Astrocyte of the spinal cord (primary cell): ENCODE measurements at regions not wholly inside any gene's neighbourhood (a gene's known extent, or its start where the extent isn't known, plus 50 kb on each side); places are given as distances from the start of the nearest gene placed in this dataset.

ENCODE experiments used
- DNase-seq: peaks from one replicate; pipeline ENCODE4 v3.0.0; 2011; ENCODE audit warnings: low read depth, low spot score
- H3K4me3 ChIP-seq: 2 replicates; pipeline ENCODE4 v1.5.1; 2011; ENCODE audit warnings: low read depth, mild to moderate bottlenecking, low read length, moderate library complexity
- in situ Hi-C: cut with HindIII; loops from 2 replicates; pipeline ENCODE4 v1.10.0; 2017; ENCODE audit warnings: low sequenced_read_pairs
- TF ChIP-seq, protein P1 (sequence below): IDR thresholded peaks from 2 replicates; pipeline ENCODE4 v1.5.1; 2012; ENCODE audit warnings: low read depth, mild to moderate bottlenecking, low read length, inconsistent platforms

DNA sequence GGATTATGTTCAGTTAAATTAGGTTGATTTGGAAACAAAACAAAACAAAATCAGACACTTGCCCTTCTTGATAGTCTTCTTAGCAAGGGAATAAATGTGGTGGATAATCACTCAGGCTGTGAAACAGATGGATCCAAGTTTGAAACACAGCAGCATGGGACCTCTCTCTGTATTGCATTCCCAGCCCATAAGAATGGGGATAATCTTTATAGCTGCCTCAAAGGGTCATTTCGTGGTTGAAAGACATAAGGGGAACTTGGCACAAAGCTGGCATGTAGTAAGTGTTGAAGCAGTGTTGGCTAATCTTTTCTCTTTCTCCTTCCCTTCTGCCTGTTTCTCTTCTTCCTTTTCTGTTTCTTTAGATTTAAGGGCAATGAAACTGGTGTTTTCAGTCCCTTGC, 333.9 kb upstream of the TLE4 start:
- DNase-seq, result peak; percentile 25
- TF ChIP-seq, protein P1, sequence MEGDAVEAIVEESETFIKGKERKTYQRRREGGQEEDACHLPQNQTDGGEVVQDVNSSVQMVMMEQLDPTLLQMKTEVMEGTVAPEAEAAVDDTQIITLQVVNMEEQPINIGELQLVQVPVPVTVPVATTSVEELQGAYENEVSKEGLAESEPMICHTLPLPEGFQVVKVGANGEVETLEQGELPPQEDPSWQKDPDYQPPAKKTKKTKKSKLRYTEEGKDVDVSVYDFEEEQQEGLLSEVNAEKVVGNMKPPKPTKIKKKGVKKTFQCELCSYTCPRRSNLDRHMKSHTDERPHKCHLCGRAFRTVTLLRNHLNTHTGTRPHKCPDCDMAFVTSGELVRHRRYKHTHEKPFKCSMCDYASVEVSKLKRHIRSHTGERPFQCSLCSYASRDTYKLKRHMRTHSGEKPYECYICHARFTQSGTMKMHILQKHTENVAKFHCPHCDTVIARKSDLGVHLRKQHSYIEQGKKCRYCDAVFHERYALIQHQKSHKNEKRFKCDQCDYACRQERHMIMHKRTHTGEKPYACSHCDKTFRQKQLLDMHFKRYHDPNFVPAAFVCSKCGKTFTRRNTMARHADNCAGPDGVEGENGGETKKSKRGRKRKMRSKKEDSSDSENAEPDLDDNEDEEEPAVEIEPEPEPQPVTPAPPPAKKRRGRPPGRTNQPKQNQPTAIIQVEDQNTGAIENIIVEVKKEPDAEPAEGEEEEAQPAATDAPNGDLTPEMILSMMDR, result no peak
- H3K4me3 ChIP-seq, result no peak overlapping the region
- in situ Hi-C loops, result no loop called here

DNA sequence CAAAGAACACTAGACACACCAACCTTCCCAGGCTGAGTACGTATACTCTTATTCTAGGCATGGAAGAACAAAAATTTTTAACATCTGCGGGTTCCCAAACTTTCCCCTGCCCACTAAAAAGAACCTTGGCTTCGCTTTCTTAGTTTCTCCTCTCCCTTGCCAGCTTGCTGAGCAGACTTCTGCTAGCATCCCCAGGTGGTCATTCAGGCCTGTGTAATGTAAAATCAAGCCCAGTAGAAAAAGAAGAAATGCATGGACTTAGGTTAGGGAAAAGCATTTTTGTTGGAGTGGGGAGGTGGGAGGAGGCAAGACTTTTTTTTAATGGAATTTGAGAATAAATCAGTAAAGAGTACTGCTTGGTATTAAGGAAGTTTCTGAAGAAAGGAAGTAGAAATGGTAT, 331.0 kb upstream of the TLE4 start:
- no peak overlapping the region for H3K4me3 ChIP-seq
- no peak for DNase-seq
- in situ Hi-C loops, result no loop called here
- TF ChIP-seq, protein P1, result no peak

DNA sequence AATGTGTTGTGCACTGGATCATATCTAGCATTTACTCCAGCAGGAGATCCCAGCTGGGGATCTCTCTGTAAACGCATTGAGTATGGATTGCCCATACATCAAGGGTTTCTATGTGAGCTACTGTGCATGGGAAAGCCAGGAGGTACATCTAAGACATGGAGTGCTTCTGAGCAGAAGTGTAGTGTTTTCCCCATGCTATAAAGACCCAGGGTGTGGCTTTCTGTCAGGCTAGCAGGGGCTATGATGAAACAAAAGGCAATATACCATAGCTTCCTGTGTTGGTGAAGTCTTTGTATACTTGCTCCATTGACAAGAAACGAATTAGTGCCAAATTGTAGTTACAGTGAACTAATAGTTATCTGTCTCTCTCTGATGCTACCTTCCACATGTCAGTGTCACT, 329.3 kb upstream of the TLE4 start:
- no peak for DNase-seq
- TF ChIP-seq, protein P1, result no peak
- in situ Hi-C loops, result no loop called here
- H3K4me3 ChIP-seq, result no peak overlapping the region

DNA sequence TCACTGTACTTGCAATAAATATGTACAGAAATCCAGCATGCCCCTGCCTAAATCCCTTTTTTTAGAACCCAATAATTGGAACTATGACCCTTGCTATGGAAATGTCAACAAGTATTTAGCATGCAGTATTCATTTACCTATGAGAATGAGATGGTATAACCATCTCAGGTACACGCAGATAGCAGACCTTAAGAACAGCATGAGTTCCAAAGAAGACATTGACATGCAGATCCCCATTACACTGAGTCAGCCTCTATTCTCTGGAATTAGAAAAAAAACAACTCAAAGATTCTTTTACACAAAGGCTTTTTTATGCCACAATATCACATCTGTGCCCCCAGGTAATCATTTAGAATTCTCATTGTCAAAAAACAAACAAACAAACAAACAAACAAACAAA, 325.6 kb upstream of the TLE4 start:
- in situ Hi-C loops, result no loop called here
- H3K4me3 ChIP-seq, result no peak overlapping the region
- TF ChIP-seq, protein P1, result no peak
- DNase-seq, result no peak

DNA sequence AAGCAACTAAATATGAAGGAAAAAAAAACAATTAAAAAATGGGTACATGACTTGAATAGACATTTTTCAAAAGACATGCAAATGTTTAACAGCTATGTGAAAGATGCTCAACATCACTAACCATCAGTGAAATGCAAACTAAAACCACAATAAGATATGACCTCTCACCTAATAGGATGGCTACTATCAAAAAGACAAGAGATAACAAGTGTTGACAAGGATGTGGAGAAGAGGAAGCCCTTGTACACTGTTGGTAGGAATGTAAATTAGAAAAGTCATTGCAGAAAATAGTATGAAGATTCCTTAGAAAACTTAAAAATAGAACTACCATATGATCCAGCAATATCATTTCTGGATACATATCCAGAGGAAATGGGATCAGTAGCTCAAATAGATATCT, 324.7 kb upstream of the TLE4 start:
- in situ Hi-C loops, result no loop called here

DNA sequence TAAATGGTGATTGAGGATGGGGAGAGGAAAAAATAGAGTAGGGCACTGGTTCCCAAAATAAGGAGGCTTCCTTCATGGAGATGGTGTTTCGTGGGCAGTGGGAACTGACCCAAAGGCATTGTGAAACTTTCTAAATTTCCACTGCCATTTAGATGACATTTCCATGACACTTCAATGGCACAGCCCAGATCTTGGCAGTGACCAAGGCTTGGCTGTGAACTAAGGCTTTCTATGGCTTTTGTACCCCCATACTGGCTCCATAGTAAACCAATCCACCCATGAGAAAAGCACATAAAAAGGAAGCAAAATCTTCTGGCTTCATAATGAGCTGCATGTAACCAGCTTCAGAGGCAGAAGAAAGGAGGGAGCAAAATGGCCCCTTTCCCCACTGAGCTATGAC, 321.0 kb upstream of the TLE4 start:
- H3K4me3 ChIP-seq, result no peak overlapping the region
- in situ Hi-C loops, result no loop called here
- TF ChIP-seq, protein P1, result no peak
- DNase-seq, result no peak

More for the DNA sequence above, 324.7 kb upstream of the TLE4 start:
- TF ChIP-seq, protein P1, result no peak
- no peak overlapping the region for H3K4me3 ChIP-seq
- no peak for DNase-seq
